GM12872 (cell line): ENCODE measurements at regions not wholly inside any gene's neighbourhood (a gene's known extent, or its start where the extent isn't known, plus 50 kb on each side); places are given as distances from the start of the nearest gene placed in this dataset.

Source experiments
- CTCF ChIP-seq: IDR thresholded peaks from 3 replicates; pipeline ENCODE4 v1.5.1; 2011; ENCODE audit warnings: low read depth, mild to moderate bottlenecking, low read length, moderate library complexity; ENCODE audit not compliant: insufficient read depth

DNA sequence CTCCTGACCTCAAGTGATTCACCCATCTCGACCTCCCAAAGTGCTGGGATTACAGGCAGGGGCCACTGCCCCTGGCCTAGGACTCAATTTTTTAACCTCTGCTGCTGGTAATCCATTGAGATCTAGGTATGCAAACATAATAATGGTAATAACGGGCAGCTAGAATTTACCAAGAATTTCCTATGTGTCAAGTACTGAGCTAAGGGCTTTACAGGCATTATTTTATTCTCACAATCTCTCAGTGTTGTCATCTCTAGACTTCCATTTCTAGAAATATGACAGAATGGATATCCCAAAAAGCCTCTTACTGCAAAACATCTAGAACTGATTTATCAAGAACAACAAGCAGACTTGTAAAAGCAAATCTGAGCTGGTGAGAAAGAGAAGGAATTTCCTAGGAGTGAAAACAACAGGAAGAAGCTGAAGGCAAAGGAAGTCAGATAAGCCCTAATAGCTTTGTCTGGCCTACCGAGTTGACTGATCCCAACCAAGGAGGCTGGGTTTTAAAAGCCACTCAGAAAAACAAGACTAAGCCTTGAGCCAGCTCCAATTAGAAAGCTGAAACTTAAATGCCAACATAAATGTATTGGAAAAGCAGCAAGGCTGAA is 70.6 kb downstream of the CCDC71L start:
- no peak for TF ChIP-seq CTCF

DNA sequence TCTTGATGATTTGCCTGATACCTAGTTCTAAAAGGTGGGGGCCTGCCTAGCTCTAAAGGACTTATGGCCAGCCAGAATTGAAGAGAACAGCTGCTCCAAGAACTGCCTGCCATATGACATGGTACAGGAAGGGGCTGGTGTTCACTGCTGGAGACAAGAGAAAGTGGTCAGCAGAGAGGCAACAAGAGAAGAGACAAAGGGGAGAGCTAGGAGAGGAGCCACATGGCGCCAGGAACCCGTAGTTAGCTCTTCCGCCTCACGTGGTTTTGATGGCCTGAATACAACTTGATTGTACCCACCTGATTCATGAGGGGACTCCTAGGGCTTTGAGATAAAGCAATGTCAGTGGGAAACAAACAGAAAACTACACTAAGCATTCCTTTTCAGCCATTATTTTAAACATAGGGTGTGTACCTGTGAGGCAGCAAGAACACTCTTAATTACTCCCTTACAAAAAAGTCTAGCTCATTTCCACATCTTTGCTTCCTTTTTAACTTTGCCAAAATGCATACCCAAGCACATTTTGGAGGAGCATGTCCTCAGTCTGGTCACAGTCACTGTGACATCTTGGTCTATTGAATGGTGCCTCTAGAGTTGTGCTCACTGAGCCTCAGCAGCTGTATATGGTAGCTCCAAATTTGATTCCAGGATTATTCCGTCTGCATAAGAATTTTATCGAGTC is 71.6 kb downstream of the CCDC71L start:
- TF ChIP-seq CTCF, result no peak

DNA sequence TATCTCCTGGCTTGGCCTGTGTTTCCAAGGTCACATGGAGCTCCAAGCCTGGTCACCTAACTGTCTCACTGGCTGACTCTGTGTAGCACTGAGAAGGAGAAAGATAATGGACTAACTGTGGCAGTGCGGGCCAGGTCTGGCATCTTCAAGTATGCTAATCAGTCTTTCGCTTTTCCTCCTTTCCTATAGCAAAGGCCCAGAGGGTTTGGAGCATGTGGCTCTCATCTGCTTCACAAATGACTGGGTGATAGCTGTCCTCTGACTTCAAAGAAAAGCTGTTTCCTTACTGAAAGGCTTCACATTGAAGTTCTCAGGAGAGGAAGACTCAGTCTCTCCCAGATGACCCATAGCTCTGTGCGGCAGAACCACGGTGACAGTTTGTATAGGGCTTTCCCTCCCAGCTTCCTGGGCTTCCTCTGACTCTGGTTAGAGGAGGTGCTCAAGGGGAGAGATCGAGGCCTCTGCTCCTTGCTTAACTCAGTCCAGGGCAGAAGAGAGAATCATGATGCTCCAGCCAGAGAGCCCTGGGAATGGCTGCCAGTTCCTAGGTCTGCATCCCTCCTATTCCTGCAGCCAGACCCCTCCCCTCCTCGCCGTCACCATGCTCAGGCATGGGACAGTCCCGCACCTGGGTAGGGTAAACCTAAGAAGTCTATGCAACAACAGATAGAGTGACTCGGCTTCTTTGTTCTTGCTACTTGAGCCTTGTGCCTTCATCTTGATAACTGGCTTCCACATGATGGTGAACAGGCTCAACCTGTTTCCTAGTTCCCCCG is 72.3 kb downstream of the CCDC71L start:
- no peak for TF ChIP-seq CTCF

DNA sequence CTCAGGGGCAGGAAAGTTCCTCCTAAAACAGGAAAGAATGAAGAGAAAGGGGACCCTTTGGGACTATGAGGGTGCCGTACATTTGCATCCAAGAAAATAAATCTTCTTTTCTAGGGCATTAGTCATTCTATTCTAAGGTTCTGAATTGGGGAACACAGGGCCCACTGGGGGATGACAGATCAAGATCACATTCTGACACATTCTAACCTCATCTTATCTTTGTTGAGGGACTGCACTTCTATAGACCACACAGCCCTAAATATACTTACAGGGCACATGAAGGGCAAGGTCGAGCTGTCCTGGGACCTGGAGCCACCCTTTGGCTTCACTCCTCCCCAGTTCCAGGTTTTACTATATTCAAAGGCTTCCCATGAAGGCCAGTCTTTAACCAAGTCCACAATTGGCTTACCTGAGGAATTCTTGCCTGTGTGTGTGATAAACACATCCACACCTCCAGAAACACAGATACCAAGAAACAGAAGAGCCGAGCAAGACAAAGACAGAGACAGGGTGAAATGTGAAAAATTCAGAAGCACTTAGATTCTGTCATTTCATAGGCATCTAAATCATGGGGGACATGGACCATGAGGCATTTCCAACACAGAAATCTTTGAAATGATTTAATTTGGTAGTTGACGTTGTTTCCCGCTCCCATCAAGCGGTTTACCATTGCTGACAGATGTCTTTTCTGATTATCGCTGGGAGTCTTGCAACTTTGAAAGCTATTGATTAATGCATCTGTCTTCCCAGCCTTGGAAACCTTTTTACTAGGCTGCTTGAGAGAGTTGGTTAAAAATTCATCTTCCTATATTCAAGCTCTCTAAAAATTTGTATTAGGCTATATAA is 75.8 kb downstream of the CCDC71L start:
- no peak for TF ChIP-seq CTCF

DNA sequence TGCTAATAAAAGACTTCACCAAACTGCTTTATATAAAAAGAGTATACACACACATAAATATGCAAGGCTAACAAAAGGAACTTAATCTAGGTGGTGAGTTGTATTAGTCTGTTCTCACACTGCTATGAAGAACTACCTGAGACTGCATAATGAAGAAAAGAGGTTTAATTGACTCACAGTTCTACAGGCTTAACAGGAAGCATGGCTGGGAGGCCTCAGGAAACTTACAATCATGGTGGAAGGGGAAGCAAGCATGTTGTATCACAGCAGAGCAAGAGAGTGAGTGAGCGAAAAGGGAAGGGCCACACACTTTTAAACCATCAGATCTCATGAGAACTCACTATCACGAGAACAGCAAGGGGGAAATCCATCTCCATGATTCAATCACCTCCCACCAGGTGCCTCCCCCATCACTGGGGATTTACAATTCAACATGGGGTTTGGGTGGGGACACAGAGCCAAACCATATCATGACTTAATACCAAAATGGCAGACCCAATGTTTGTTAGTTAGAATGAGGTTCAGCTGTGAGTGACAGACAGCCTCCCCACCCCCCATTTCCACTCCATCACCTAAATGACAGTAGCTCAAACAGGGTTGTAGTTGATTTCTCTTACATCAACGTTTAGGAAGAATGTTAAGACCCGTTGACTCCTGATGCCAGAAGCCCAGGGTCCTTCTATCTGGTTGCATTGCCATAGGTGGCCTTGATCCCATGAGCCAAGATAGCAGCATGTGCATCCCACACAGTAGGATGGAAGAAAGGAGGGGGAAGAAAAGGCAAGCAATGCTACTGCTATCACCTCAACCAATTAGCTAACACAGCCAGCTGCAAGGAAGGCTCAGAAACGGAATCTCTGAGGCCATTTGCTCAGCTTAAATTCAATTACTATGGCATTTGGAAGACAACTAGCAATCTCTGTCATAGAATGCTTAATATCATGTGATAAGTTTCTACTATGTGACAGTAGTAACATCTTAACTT is 77.0 kb downstream of the CCDC71L start:
- TF ChIP-seq CTCF, result no peak

- no peak for TF ChIP-seq CTCF
Measured at GRCh38 chr7:106583100-106583499, 77.9 kb downstream of the CCDC71L start.
